Suprapubic skin (tissue), 4 donors: ENCODE measurements at regions not wholly inside any gene's neighbourhood (a gene's known extent, or its start where the extent isn't known, plus 50 kb on each side); places are given as distances from the start of the nearest gene placed in this dataset.
"Not testable (repeated sequence)": the region's sequence is repeated elsewhere in the genome, so short reads cannot be mapped to it uniquely, and the experiment has no call there.

Source experiments
- DNase-seq, 2 donors: peaks; one replicate each; pipeline ENCODE4 v3.0.0-alpha.2; 2019; ENCODE audit warnings: low spot score in 2 of 2
- H3K27ac ChIP-seq: fragments of 200-600 bp; sonication (generic); one replicate; pipeline ENCODE4 v1.5.1; 2019
- H3K27me3 ChIP-seq: fragments of 200-600 bp; sonication (generic); one replicate; pipeline ENCODE4 v1.5.1; 2019
- H3K36me3 ChIP-seq: fragments of 200-600 bp; sonication (generic); one replicate; pipeline ENCODE4 v1.5.1; 2019
- H3K4me1 ChIP-seq: fragments of 200-600 bp; sonication (generic); one replicate; pipeline ENCODE4 v1.5.1; 2019
- H3K4me3 ChIP-seq: fragments of 200-600 bp; sonication (generic); one replicate; pipeline ENCODE4 v1.5.1; 2019; ENCODE audit warnings: mild to moderate bottlenecking
- H3K9me3 ChIP-seq: fragments of 200-600 bp; sonication (generic); one replicate; pipeline ENCODE4 v1.5.1; 2019
- EP300 ChIP-seq: sonication (generic); formaldehyde crosslinking; IDR thresholded peaks from one replicate; pipeline ENCODE4 v1.6.1; 2017; ENCODE audit warnings: antibody characterized with exemption
- POLR2A ChIP-seq, 2 donors: fragments of 450-650 bp; IDR thresholded peaks; one replicate each; pipeline ENCODE4 v1.6.1; 2017; ENCODE audit warnings: antibody characterized with exemption in 2 of 2, mild to moderate bottlenecking in 2 of 2, moderate library complexity in 2 of 2
- POLR2AphosphoS5 ChIP-seq, 3 donors: sonication (generic); formaldehyde crosslinking; IDR thresholded peaks; one replicate each; pipeline ENCODE4 v1.6.1; 2017; ENCODE audit warnings: antibody characterized with exemption in 3 of 3
- WGBS: methylation state at CpG from one replicate; pipeline ENCODE4 v1.1.5; 2018; 5-methylcytosine and 5-hydroxymethylcytosine counted together
- TF ChIP-seq, protein P1 (sequence below), 2 donors: fragments of 200-600 bp in 1 of 2; fragments of 450-650 bp in 1 of 2; sonication (generic) in 1 of 2; IDR thresholded peaks; one replicate each; pipeline ENCODE4 v1.5.1; 2016 to 2019; ENCODE audit warnings: antibody characterized with exemption in 2 of 2, mild to moderate bottlenecking in 1 of 2, moderate library complexity in 1 of 2

DNA sequence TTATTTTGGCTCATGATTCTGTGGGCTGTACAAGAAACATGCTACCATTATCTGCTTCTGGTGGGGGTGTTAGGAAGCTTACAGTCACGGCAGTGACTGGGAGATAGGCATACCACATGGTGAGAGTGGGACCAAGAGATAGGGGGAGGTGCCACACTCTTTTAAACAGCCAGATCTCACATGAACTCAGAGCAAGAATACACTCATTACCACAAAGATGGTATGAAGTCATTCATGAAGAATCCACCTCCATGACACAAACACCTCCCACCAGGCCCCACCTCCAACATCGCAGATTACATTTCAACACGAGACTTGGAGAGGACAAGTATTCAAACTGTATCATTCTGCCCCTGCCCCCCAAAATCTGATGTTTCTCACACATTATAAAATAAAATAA, 2396.7 kb downstream of the PCDH7 start:
- H3K27ac ChIP-seq = no peak overlapping the region
- WGBS = 92% methylated on average over 3 of the region's 3 CpGs
- no peak for DNase-seq
- H3K36me3 ChIP-seq = no peaks in the 10 kb centered on the region
- H3K4me1 ChIP-seq = no peaks in the 10 kb centered on the region
- no peak for TF ChIP-seq EP300
- TF ChIP-seq POLR2A (IDR thresholded peaks at IDR 0.05) = no peak
- TF ChIP-seq POLR2AphosphoS5 (IDR thresholded peaks at IDR 0.05) = no peak
- TF ChIP-seq, protein P1, sequence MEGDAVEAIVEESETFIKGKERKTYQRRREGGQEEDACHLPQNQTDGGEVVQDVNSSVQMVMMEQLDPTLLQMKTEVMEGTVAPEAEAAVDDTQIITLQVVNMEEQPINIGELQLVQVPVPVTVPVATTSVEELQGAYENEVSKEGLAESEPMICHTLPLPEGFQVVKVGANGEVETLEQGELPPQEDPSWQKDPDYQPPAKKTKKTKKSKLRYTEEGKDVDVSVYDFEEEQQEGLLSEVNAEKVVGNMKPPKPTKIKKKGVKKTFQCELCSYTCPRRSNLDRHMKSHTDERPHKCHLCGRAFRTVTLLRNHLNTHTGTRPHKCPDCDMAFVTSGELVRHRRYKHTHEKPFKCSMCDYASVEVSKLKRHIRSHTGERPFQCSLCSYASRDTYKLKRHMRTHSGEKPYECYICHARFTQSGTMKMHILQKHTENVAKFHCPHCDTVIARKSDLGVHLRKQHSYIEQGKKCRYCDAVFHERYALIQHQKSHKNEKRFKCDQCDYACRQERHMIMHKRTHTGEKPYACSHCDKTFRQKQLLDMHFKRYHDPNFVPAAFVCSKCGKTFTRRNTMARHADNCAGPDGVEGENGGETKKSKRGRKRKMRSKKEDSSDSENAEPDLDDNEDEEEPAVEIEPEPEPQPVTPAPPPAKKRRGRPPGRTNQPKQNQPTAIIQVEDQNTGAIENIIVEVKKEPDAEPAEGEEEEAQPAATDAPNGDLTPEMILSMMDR (IDR thresholded peaks at IDR 0.05) = no peak
- H3K27me3 ChIP-seq = no peaks in the 10 kb centered on the region
- H3K4me3 ChIP-seq = no peak overlapping the region
- H3K9me3 ChIP-seq = no peaks in the 10 kb centered on the region

- no peaks in the 10 kb centered on the region for H3K27me3 ChIP-seq
- no peak overlapping the region for H3K4me3 ChIP-seq
- no peak for DNase-seq
- TF ChIP-seq, protein P1 (IDR thresholded peaks at IDR 0.05) = no peak
- no peak for TF ChIP-seq POLR2A (IDR thresholded peaks at IDR 0.05)
- TF ChIP-seq EP300 = no peak
- H3K4me1 ChIP-seq = no peaks in the 10 kb centered on the region
- H3K27ac ChIP-seq = no peak overlapping the region
- WGBS = 79% methylated on average over 1 of the region's 1 CpG
- no peaks in the 10 kb centered on the region for H3K36me3 ChIP-seq
- no peaks in the 10 kb centered on the region for H3K9me3 ChIP-seq
Measured at GRCh38 chr4:33126002-33126401, 2405.8 kb downstream of the PCDH7 start.

- not testable (repeated sequence) for H3K9me3 ChIP-seq, H3K27ac ChIP-seq, H3K36me3 ChIP-seq, DNase-seq, H3K27me3 ChIP-seq, H3K4me1 ChIP-seq, H3K4me3 ChIP-seq
- WGBS = 86% methylated on average over 1 of the region's 1 CpG
Measured at GRCh38 chr4:33130662-33131061, 2410.5 kb downstream of the PCDH7 start.

DNA sequence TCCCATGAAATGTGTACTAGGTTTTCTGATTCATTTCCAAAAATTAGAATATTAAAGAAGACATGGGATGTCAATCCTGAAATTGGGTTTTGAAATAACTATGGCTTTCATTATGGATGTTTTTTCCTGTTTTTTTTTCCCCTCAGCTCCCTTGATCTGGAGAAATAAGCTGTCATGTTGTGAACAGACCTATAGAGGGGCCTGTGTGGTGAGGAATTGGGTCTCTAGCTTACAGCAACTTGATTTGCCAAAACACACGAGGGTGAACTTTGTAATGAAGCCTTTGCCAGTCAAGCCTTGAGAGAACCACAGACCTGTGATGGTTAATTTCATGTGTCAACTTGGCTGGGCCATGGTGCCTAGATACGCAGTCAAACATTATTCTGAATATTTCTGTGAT, 2413.6 kb downstream of the PCDH7 start:
- no peaks in the 10 kb centered on the region for H3K36me3 ChIP-seq
- H3K27ac ChIP-seq = no peak overlapping the region
- no peaks in the 10 kb centered on the region for H3K27me3 ChIP-seq
- DNase-seq = no peak
- no peaks in the 10 kb centered on the region for H3K9me3 ChIP-seq
- H3K4me3 ChIP-seq = no peak overlapping the region
- no peaks in the 10 kb centered on the region for H3K4me1 ChIP-seq
- TF ChIP-seq POLR2A (IDR thresholded peaks at IDR 0.05) = no peak
- TF ChIP-seq POLR2AphosphoS5 (IDR thresholded peaks at IDR 0.05) = no peak
- TF ChIP-seq, protein P1 (IDR thresholded peaks at IDR 0.05) = no peak
- TF ChIP-seq EP300 = no peak
- 45% methylated on average over 2 of the region's 2 CpGs for WGBS

DNA sequence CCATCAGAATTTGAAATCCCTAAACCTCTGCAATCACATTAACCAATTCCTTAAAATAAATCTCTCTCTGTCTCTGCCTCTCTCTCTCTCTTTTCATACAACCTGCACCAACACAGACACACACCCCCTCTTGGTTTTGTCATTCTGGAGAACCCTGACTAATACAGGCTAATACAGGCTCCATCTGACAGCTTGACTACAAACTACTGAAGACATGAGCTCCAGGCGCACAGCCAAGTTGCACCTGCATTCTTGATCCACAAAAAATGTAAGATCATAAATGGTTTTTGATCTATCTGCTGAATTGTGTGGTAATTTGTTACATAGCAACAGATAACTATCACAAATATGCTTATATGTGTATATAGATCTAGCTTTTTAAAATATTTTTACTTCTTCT, 2414.2 kb downstream of the PCDH7 start:
- TF ChIP-seq POLR2AphosphoS5 (IDR thresholded peaks at IDR 0.05) (no peak), EP300 (no peak), POLR2A (IDR thresholded peaks at IDR 0.05) (no peak)
- TF ChIP-seq, protein P1 (IDR thresholded peaks at IDR 0.05) = no peak
- Histone ChIP-seq H3K36me3 (no peaks in the 10 kb centered on the region), H3K27ac (no peak overlapping the region), H3K27me3 (no peaks in the 10 kb centered on the region), H3K4me3 (no peak overlapping the region), H3K9me3 (no peaks in the 10 kb centered on the region), H3K4me1 (no peaks in the 10 kb centered on the region)
- 63% methylated on average over 1 of the region's 1 CpG for WGBS
- DNase-seq = no peak
